ENCODE measurements at regions not wholly inside any gene's neighbourhood (a gene's known extent, or its start where the extent isn't known, plus 50 kb on each side); places are given as distances from the start of the nearest gene placed in this dataset.

GRCh38 chr16:51723036-51723724 lies 572.1 kb upstream of the SALL1 start:
- H3K4me1 ChIP-seq: no peaks in the 10 kb centered on the region
- H3K36me3 ChIP-seq: no peaks in the 10 kb centered on the region
- TF ChIP-seq POLR2AphosphoS5 (IDR thresholded peaks at IDR 0.05) (no peak), POLR2A (IDR thresholded peaks at IDR 0.05) (no peak), CTCF (IDR thresholded peaks at IDR 0.05 in 8 of 11, conservative IDR thresholded peaks at IDR 0.05 in 3 of 11) (no peak)
- H3K9me3 ChIP-seq: peaks cover 0 to 9% (median 2%) of the 10 kb centered on the region in 8 donors
- H3K27me3 ChIP-seq (replicated peaks in 1 of 7): no peaks in the 10 kb centered on the region
- intact Hi-C loops (cut with DNase I; ENCODE audit: low total_unique reads): no loop called here
- H3K4me3 ChIP-seq: no peak overlapping the region
- H3K27ac ChIP-seq: no peak overlapping the region
- no peak for DNase-seq
- 18 to 25% (median 20%) methylated on average over 8 of the region's 8 CpGs for WGBS, 5 donors

- no peak overlapping the region for H3K27ac ChIP-seq
- no peak for DNase-seq
- no peak for TF ChIP-seq POLR2A (IDR thresholded peaks at IDR 0.05)
- no peak for TF ChIP-seq POLR2AphosphoS5 (IDR thresholded peaks at IDR 0.05)
- no peak for TF ChIP-seq CTCF (IDR thresholded peaks at IDR 0.05 in 8 of 11, conservative IDR thresholded peaks at IDR 0.05 in 3 of 11)
- intact Hi-C loops (cut with DNase I; ENCODE audit: low total_unique reads): no loop called here
- no peak overlapping the region for H3K4me3 ChIP-seq
- peaks cover 0 to 9% (median 2%) of the 10 kb centered on the region in 8 donors for H3K9me3 ChIP-seq
- no peaks in the 10 kb centered on the region for H3K4me1 ChIP-seq
- H3K36me3 ChIP-seq: no peaks in the 10 kb centered on the region
- H3K27me3 ChIP-seq (replicated peaks in 1 of 7): no peaks in the 10 kb centered on the region
Observed at GRCh38 chr16:51722467-51722866, 571.4 kb upstream of the SALL1 start.

GRCh38 chr16:51719376-51719775 lies 568.3 kb upstream of the SALL1 start:
- Histone ChIP-seq H3K36me3 (no peaks in the 10 kb centered on the region), H3K4me3 (no peak overlapping the region), H3K9me3 (peaks cover 0 to 28% (median 12%) of the 10 kb centered on the region in 8 donors), H3K27ac (no peak overlapping the region), H3K4me1 (no peaks in the 10 kb centered on the region), H3K27me3 (replicated peaks in 1 of 7) (no peaks in the 10 kb centered on the region)
- DNase-seq: no peak
- WGBS, 5 donors: 73 to 91% (median 81%) methylated on average over 3 of the region's 3 CpGs
- intact Hi-C loops (cut with DNase I; ENCODE audit: low total_unique reads): no loop called here
- TF ChIP-seq POLR2AphosphoS5 (IDR thresholded peaks at IDR 0.05) (no peak), CTCF (IDR thresholded peaks at IDR 0.05 in 8 of 11, conservative IDR thresholded peaks at IDR 0.05 in 3 of 11) (no peak), POLR2A (IDR thresholded peaks at IDR 0.05) (no peak)

GRCh38 chr16:51716195-51716594 lies 565.1 kb upstream of the SALL1 start:
- no peak for DNase-seq
- no peaks in the 10 kb centered on the region for H3K27me3 ChIP-seq (replicated peaks in 1 of 7)
- H3K4me1 ChIP-seq: no peaks in the 10 kb centered on the region
- H3K4me3 ChIP-seq: no peak overlapping the region
- peaks cover 0 to 51% (median 18%) of the 10 kb centered on the region in 8 donors for H3K9me3 ChIP-seq
- intact Hi-C loops (cut with DNase I; ENCODE audit: low total_unique reads): no loop called here
- TF ChIP-seq POLR2AphosphoS5 (IDR thresholded peaks at IDR 0.05): no peak
- no peak for TF ChIP-seq POLR2A (IDR thresholded peaks at IDR 0.05)
- TF ChIP-seq CTCF (IDR thresholded peaks at IDR 0.05 in 8 of 11, conservative IDR thresholded peaks at IDR 0.05 in 3 of 11): no peak
- no peak overlapping the region for H3K27ac ChIP-seq
- H3K36me3 ChIP-seq: no peaks in the 10 kb centered on the region
- 65 to 88% (median 75%) methylated on average over 1 of the region's 1 CpG for WGBS, 5 donors
